Neural cell (in vitro differentiated cells): ENCODE measurements at regions not wholly inside any gene's neighbourhood (a gene's known extent, or its start where the extent isn't known, plus 50 kb on each side); places are given as distances from the start of the nearest gene placed in this dataset.

ENCODE experiments used
- H2AFZ ChIP-seq: fragments of 200-600, 300-800 bp; sonication (generic), shearing (Covaris generic); 2 replicates; pipeline ENCODE4 v1.6.0; 2014; ENCODE audit warnings: low read depth, mild to moderate bottlenecking, antibody characterized with exemption, low read length, moderate library complexity
- H3F3A ChIP-seq: fragments of 200-600 bp; shearing (Covaris generic); 2 replicates; pipeline ENCODE4 v1.6.1; 2016; ENCODE audit warnings: mild to moderate bottlenecking, moderate library complexity, mixed read lengths, antibody characterized with exemption, low read length; ENCODE audit not compliant: insufficient read depth, poor library complexity, severe bottlenecking
- H3K27ac ChIP-seq: fragments of 200-600, 300-800 bp; sonication (generic), shearing (Covaris generic); 2 replicates; pipeline ENCODE4 v1.5.1; 2014; ENCODE audit warnings: mild to moderate bottlenecking, low read length, moderate library complexity
- H3K27me3 ChIP-seq: fragments of 300-800, 200-600 bp; sonication (generic), shearing (Covaris generic); 2 replicates; pipeline ENCODE4 v1.6.0; 2014; ENCODE audit warnings: mild to moderate bottlenecking, low read depth, low read length, moderate library complexity; ENCODE audit not compliant: insufficient read depth
- H3K36me3 ChIP-seq: fragments of 300-800, 200-600 bp; sonication (generic), shearing (Covaris generic); 2 replicates; pipeline ENCODE4 v1.5.1; 2014; ENCODE audit warnings: mild to moderate bottlenecking, antibody characterized with exemption, low read length, moderate library complexity; ENCODE audit not compliant: insufficient read depth
- H3K4me2 ChIP-seq: fragments of 300-800, 200-600 bp; sonication (generic), shearing (Covaris generic); 2 replicates; pipeline ENCODE4 v1.6.0; 2014; ENCODE audit warnings: mild to moderate bottlenecking, low read length
- H3K4me3 ChIP-seq: fragments of 300-800, 200-600 bp; sonication (generic), shearing (Covaris generic); 2 replicates; pipeline ENCODE4 v1.5.1; 2014; ENCODE audit warnings: mild to moderate bottlenecking, low read length, moderate library complexity
- H3K79me2 ChIP-seq: fragments of 200-600 bp; shearing (Covaris generic); replicated peaks from 2 replicates; pipeline ENCODE4 v1.6.0; 2014; ENCODE audit warnings: mild to moderate bottlenecking, low read length, moderate library complexity; ENCODE audit not compliant: insufficient read depth
- H3K9ac ChIP-seq: fragments of 300-800, 200-600 bp; sonication (generic), shearing (Covaris generic); 2 replicates; pipeline ENCODE4 v1.6.1; 2016; ENCODE audit warnings: mild to moderate bottlenecking, low read length, mixed read lengths
- H3K9me2 ChIP-seq: fragments of 200-600 bp; shearing (Covaris generic); 2 replicates; pipeline ENCODE4 v1.6.1; 2016; ENCODE audit warnings: mild to moderate bottlenecking, low read length, mixed read lengths; ENCODE audit not compliant: insufficient read depth
- H3K9me3 ChIP-seq: fragments of 200-600, 300-800 bp; sonication (generic), shearing (Covaris generic); 2 replicates; pipeline ENCODE4 v1.6.1; 2016; ENCODE audit warnings: mild to moderate bottlenecking, mixed run types, low read length, moderate library complexity, mixed read lengths
- H4K20me1 ChIP-seq: fragments of 200-600 bp; shearing (Covaris generic); 2 replicates; pipeline ENCODE4 v1.6.1; 2016; ENCODE audit warnings: mild to moderate bottlenecking, mixed run types; ENCODE audit not compliant: insufficient read depth
- EP300 ChIP-seq: fragments of 450-650 bp; conservative IDR thresholded peaks from 2 replicates; pipeline ENCODE4 v1.6.1; 2014; ENCODE audit warnings: antibody characterized with exemption, mild to moderate bottlenecking, moderate library complexity; ENCODE audit not compliant: poor library complexity, severe bottlenecking
- EZH2 ChIP-seq: fragments of 200-600, 300-800 bp; shearing (Covaris generic), sonication (generic); IDR thresholded peaks from 2 replicates; pipeline ENCODE4 v1.6.1; 2014; ENCODE audit warnings: antibody characterized with exemption, low read length, borderline replicate concordance, mild to moderate bottlenecking; ENCODE audit not compliant: insufficient read depth, poor library complexity, severe bottlenecking
- MXI1 ChIP-seq: fragments of 450-650 bp; conservative IDR thresholded peaks from 2 replicates; pipeline ENCODE4 v1.6.1; 2014; ENCODE audit warnings: antibody characterized with exemption, mild to moderate bottlenecking; ENCODE audit not compliant: poor library complexity, severe bottlenecking
- POLR2AphosphoS5 ChIP-seq: IDR thresholded peaks from 2 replicates; pipeline ENCODE4 v1.6.1; 2012
- RAD21 ChIP-seq: fragments of 450-650 bp; conservative IDR thresholded peaks from 2 replicates; pipeline ENCODE4 v1.6.1; 2014; ENCODE audit warnings: antibody characterized with exemption, mild to moderate bottlenecking, moderate library complexity
- SMC3 ChIP-seq: fragments of 450-650 bp; conservative IDR thresholded peaks from 2 replicates; pipeline ENCODE4 v1.6.1; 2014; ENCODE audit warnings: antibody characterized with exemption, mild to moderate bottlenecking, moderate library complexity; ENCODE audit not compliant: poor library complexity
- TAF1 ChIP-seq: IDR thresholded peaks from 2 replicates; pipeline ENCODE4 v1.6.1; 2012; ENCODE audit warnings: low read depth
- TF ChIP-seq, protein P1 (sequence below): fragments of 450-650 bp; IDR thresholded peaks from 2 replicates; pipeline ENCODE4 v1.5.1; 2014; ENCODE audit warnings: antibody characterized with exemption, mild to moderate bottlenecking, moderate library complexity; ENCODE audit not compliant: poor library complexity, severe bottlenecking
- TF ChIP-seq, protein P2 (sequence below): IDR thresholded peaks from 2 replicates; pipeline ENCODE4 v1.6.1; 2012; ENCODE audit warnings: borderline replicate concordance

DNA sequence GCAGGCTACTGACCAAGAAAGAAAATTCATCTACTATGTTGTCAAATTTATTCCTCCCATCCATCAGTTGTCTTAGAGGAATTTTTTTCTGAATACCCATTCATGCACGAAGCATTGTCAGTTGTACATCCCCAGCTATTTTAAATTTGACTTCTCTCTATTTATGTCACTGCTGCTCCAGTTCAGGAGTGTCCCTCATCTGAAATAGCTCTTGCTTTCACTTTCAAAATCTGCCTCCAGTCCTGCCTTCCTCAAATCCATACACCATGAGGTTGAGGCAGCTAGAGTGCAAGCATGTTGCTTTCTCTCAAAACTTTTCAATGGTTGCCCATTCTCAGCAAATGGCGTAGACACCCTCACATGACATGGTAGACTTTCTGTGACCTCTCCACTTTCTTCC, 335.4 kb upstream of the CDH2 start:
- H3K9ac ChIP-seq = no peak overlapping the region
- H2AFZ ChIP-seq = no peak overlapping the region
- H3K79me2 ChIP-seq = no peaks in the 10 kb centered on the region
- H3K9me3 ChIP-seq = no peaks in the 10 kb centered on the region
- no peak overlapping the region for H3K4me2 ChIP-seq
- H3K4me3 ChIP-seq = no peak overlapping the region
- H3K27ac ChIP-seq = no peak overlapping the region
- H3K36me3 ChIP-seq = no peaks in the 10 kb centered on the region
- H3K9me2 ChIP-seq = no peaks in the 10 kb centered on the region
- H3K27me3 ChIP-seq = no peaks in the 10 kb centered on the region
- no peak for TF ChIP-seq SMC3
- TF ChIP-seq, protein P1, sequence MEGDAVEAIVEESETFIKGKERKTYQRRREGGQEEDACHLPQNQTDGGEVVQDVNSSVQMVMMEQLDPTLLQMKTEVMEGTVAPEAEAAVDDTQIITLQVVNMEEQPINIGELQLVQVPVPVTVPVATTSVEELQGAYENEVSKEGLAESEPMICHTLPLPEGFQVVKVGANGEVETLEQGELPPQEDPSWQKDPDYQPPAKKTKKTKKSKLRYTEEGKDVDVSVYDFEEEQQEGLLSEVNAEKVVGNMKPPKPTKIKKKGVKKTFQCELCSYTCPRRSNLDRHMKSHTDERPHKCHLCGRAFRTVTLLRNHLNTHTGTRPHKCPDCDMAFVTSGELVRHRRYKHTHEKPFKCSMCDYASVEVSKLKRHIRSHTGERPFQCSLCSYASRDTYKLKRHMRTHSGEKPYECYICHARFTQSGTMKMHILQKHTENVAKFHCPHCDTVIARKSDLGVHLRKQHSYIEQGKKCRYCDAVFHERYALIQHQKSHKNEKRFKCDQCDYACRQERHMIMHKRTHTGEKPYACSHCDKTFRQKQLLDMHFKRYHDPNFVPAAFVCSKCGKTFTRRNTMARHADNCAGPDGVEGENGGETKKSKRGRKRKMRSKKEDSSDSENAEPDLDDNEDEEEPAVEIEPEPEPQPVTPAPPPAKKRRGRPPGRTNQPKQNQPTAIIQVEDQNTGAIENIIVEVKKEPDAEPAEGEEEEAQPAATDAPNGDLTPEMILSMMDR = no peak
- no peak for TF ChIP-seq EZH2
- no peak for TF ChIP-seq RAD21
- TF ChIP-seq, protein P2, sequence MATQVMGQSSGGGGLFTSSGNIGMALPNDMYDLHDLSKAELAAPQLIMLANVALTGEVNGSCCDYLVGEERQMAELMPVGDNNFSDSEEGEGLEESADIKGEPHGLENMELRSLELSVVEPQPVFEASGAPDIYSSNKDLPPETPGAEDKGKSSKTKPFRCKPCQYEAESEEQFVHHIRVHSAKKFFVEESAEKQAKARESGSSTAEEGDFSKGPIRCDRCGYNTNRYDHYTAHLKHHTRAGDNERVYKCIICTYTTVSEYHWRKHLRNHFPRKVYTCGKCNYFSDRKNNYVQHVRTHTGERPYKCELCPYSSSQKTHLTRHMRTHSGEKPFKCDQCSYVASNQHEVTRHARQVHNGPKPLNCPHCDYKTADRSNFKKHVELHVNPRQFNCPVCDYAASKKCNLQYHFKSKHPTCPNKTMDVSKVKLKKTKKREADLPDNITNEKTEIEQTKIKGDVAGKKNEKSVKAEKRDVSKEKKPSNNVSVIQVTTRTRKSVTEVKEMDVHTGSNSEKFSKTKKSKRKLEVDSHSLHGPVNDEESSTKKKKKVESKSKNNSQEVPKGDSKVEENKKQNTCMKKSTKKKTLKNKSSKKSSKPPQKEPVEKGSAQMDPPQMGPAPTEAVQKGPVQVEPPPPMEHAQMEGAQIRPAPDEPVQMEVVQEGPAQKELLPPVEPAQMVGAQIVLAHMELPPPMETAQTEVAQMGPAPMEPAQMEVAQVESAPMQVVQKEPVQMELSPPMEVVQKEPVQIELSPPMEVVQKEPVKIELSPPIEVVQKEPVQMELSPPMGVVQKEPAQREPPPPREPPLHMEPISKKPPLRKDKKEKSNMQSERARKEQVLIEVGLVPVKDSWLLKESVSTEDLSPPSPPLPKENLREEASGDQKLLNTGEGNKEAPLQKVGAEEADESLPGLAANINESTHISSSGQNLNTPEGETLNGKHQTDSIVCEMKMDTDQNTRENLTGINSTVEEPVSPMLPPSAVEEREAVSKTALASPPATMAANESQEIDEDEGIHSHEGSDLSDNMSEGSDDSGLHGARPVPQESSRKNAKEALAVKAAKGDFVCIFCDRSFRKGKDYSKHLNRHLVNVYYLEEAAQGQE = no peak
- no peak for TF ChIP-seq TAF1
- no peak for TF ChIP-seq POLR2AphosphoS5
- no peak for TF ChIP-seq EP300
- TF ChIP-seq MXI1 = no peak
- no peaks in the 10 kb centered on the region for H3F3A ChIP-seq
- H4K20me1 ChIP-seq = no peaks in the 10 kb centered on the region

DNA sequence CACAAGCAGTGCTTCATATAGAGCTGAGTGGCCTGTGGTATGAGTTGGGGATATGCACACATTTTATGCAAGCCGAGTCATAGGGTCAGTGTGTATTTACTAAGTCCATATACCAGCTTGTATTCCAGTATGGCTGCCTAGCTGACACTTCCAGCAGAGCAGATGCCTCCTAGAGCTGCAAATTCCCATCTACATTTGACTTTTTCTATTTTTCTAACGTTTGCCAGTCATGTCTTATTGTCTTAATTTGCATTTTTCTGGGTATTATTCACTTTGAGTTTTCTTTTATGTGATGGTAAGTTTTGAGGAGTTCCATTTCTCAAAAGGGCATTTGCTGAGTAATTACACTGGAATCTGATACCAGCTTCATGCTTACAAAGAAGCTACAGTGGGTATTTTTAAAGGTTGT, 334.5 kb upstream of the CDH2 start:
- Histone ChIP-seq H3K9me2 (no peaks in the 10 kb centered on the region), H3K9ac (no peak overlapping the region), H3K79me2 (no peaks in the 10 kb centered on the region), H3K27me3 (no peaks in the 10 kb centered on the region), H3K4me2 (no peak overlapping the region), H3K9me3 (no peaks in the 10 kb centered on the region), H3F3A (no peaks in the 10 kb centered on the region), H3K4me3 (no peak overlapping the region), H2AFZ (no peak overlapping the region), H3K36me3 (no peaks in the 10 kb centered on the region), H4K20me1 (no peaks in the 10 kb centered on the region), H3K27ac (no peak overlapping the region)
- TF ChIP-seq, protein P1 = no peak
- TF ChIP-seq MXI1 (no peak), TAF1 (no peak), SMC3 (no peak), EP300 (no peak)
